GM18873 (cell line): ENCODE measurements at regions not wholly inside any gene's neighbourhood (a gene's known extent, or its start where the extent isn't known, plus 50 kb on each side); places are given as distances from the start of the nearest gene placed in this dataset.
"Not testable (repeated sequence)": the region's sequence is repeated elsewhere in the genome, so short reads cannot be mapped to it uniquely, and the experiment has no call there.

Experiments used
- ATAC-seq: cut with Tn5 transposase; IDR thresholded peaks from one replicate; pipeline ENCODE4 v1.9.1; 2021; ENCODE audit warnings: mild to moderate bottlenecking, moderate library complexity, moderate number of reproducible peaks; ENCODE audit not compliant: unreplicated experiment, low FRiP score

- no peak for ATAC-seq
Observed at GRCh38 chr4:72945719-72946336, 123.7 kb downstream of the COX18 start.

GRCh38 chr4:72942565-72942964 lies 127.0 kb downstream of the COX18 start:
- no peak for ATAC-seq

- ATAC-seq, result no peak
Observed at GRCh38 chr4:72938516-72938915, 131.0 kb downstream of the COX18 start.

GRCh38 chr4:72935462-72935861 lies 134.1 kb downstream of the COX18 start:
- no peak for ATAC-seq

GRCh38 chr4:72933029-72933428 lies 136.5 kb downstream of the COX18 start:
- ATAC-seq, result no peak

- ATAC-seq, result no peak
Observed at GRCh38 chr4:72931346-72931745, 138.2 kb downstream of the COX18 start.

GRCh38 chr4:72929596-72930274 lies 139.8 kb downstream of the COX18 start:
- not testable (repeated sequence) for ATAC-seq

- no peak for ATAC-seq
Observed at GRCh38 chr4:72924814-72925213, 144.7 kb downstream of the COX18 start.

- no peak for ATAC-seq
Observed at GRCh38 chr4:72919937-72920336, 149.6 kb downstream of the COX18 start.

- ATAC-seq, result no peak
Observed at GRCh38 chr4:72919464-72919863, 150.1 kb downstream of the COX18 start.

- no peak for ATAC-seq
Observed at GRCh38 chr4:72918362-72918761, 151.2 kb downstream of the COX18 start.

- ATAC-seq, result no peak
Observed at GRCh38 chr4:72911316-72911715, 158.2 kb downstream of the COX18 start.

GRCh38 chr4:72909461-72909860 lies 160.1 kb downstream of the COX18 start:
- no peak for ATAC-seq

GRCh38 chr4:72902354-72902753 lies 167.2 kb downstream of the COX18 start:
- ATAC-seq, result no peak

GRCh38 chr4:72901553-72901952 lies 168.0 kb downstream of the COX18 start:
- no peak for ATAC-seq

GRCh38 chr4:72900952-72901351 lies 168.6 kb downstream of the COX18 start:
- no peak for ATAC-seq

- no peak for ATAC-seq
Observed at GRCh38 chr4:72899621-72900020, 169.9 kb downstream of the COX18 start.

- ATAC-seq, result no peak
Observed at GRCh38 chr4:72899214-72899613, 170.3 kb downstream of the COX18 start.

- no peak for ATAC-seq
Observed at GRCh38 chr4:72896515-72896914, 173.0 kb downstream of the COX18 start.

- no peak for ATAC-seq
Observed at GRCh38 chr4:72895408-72895807, 174.1 kb downstream of the COX18 start.

- no peak for ATAC-seq
Observed at GRCh38 chr4:72893354-72894066, 176.0 kb downstream of the COX18 start.

- ATAC-seq, result no peak
Observed at GRCh38 chr4:72888331-72888730, 181.2 kb downstream of the COX18 start.
